NCI-H748 treated with DMSO at 0.1 percent for 48 hours (cell line): ENCODE measurements at regions not wholly inside any gene's neighbourhood (a gene's known extent, or its start where the extent isn't known, plus 50 kb on each side); places are given as distances from the start of the nearest gene placed in this dataset.

Source experiments
- DNase-seq: peaks from one replicate; lab custom pipeline; 2025; lab: John Stamatoyannopoulos, UW

DNA sequence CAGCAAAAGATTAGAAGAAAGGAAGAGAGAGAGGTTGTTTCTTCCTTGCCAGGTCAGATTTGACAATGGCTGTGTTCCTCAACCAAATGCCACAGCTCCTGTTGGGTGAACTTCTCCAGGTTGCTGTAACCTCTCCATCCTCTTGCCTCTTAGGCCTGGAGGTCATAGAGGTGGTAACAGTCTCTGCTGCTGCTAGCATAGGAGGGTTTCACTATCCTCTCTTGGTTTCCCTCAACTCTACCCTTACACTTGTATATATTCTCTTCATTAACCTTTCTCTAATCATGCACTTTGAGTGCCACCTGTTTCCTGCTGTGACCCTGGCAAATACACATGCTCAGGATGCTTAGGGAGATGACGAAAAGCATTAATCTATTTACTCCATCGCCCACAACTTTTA is 67.7 kb upstream of the HIF1A start:
- DNase-seq: no peak

DNA sequence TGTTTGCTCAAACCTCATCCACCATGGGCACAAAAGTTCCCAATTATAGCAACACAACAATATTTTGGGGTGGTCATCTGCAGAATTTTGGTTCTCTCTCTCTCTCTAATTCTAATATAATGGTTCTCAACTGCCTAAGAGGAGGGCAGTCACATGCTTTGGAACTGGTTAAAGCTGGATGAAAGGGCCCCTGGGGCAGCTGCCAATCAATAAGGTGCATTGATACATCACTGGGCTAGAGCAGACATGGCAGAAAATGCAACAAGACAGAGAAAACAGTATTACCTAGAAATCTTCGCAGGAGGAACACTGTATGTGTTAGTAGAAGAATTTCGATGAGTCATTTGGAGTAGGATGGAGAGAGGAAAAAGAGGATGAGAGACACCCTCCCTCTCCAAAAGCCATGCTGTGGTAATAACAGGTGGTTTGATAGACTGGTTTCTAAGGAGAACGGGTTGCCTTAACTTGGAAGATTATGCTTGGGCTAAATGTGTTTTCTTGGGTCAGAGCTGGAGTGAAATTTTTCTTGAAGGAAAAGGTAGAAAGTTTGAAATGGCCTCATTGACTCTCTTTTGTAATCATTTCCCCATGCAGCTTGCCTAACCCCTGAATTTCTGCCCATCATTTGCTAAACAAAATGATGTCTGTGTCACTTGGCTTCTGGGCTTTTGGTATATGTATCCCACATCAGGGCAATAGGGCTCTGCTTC is 67.1 kb upstream of the HIF1A start:
- DNase-seq: no peak

DNA sequence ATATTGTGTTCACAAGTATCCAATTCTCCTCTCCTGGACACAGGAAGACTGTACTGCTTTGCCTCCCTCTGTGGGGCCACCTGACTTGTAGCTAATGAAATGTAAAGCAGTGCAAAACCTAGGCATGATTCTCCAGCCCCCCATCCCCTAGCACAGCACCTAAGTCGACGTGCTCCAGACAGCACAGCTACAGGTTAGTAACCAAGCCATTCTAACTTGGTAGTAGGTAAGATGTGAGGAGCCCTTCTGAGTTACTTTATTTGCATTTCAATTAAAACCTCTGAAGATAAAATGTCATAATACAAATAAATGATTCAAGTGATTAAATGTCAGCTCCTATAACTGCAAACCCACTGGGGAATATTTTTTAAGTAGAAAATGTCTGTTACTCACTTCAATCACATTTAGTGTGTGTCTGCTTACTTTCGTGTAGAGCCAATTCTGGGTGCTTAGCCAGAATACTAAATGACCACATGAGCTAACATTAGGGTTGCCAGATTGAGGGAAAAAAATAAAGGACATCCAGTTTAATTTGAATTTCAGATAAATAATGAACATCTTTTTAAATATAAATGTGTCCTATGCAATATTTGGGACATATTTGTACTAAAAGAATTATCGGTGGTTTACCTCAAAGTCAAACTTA is 64.8 kb upstream of the HIF1A start:
- no peak for DNase-seq

DNA sequence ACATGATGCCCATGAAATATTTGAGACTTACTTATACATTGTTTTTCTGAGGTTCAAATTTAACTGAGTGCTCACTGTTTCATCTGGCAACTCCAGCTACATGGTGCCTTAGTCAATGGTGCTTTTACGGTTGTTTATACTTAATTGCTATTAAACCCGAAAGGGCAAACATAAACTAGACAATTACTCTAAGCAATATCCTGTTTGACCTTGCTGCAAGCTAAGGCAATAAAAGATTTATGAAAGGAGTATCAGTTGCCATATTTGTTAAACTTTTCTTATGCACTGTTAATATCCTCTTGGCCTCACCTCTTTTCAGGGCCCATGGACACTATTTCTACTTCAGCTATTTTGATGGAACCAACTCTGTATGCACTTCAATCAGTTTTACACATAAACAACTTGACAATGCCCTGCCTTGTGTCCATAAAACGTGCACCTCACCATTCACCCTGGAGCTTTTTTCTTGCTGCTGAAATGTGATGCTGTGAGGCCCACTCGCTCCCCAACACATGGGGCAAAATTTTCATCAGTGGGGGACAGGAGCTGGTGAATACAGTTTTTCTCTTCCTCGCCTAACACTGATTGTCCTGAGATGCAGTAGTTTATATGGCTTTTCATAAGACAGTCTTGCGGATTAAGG is 64.1 kb upstream of the HIF1A start:
- peak; percentile 89 for DNase-seq

DNA sequence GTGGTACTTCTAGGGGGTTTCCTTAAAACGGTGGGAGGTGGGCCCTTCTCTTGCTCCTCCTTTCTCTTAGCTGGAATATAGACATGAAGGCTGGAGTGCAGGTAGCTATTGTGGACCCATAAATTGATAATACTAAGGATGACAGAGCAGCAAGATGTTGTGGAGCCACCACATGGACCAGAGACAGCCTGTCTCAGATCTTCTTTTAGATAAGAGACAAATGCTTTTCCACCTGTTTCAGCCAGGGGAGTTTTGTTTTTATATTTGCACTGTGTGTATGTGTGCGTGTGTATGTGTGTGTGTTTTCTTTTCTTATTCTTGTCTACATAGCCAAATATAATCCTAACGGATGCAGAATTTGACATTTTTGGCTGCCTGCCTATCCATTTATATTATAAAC is 62.9 kb upstream of the HIF1A start:
- DNase-seq: no peak

DNA sequence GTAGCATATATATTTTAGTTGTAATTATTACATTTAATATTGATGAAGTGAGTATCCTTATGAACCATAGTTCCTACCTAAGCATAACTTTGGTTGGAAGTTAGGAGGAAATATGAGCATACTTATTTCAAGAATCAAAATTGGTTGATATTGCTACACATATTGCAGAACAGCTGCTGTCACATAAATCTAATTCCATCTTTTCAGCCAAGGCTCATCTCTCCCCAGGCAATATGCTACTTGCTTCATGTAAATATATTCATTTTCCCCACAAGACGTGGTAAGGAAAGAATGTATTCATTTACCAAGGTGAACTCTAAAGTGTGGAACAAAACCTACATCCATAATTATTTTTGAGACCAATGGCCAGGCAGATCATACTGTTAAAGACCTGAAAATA is 62.5 kb upstream of the HIF1A start:
- no peak for DNase-seq

DNA sequence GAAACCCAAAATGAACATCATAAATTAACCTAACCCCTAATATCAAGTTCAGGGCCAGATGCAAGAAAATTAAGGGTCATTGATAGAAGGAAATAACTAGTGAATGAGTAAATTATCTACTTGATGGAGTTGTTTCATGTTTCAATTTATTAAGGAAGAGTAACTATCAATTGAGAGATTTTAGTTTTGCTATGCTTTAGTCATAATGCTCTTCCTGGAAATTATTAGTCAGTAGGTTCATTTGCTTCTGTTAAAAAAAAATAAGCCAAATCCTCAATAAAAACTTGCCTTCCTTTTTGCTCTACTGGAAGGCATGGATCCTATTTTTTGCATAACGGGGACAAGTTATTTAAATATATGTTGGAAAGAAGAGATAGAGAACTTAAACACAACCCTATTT is 59.0 kb upstream of the HIF1A start:
- DNase-seq: no peak

DNA sequence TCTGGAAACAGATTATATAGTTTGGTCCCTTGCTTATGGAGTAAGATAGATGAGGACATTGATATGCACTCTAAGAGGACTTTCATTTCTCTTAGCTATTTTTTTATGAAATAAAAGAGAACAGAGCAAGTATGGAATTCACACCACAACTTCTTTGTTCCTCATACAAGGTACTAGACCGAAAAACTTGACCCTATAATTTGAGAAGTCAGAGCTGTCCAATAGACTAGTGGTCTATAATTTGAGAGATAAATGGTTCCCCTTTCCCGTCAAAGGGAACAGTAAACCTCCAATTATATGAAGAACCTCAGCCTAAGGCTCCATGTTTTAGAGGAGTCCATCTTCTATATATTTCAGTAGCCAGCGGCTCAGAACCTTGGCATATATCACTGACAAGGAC is 58.5 kb upstream of the HIF1A start:
- DNase-seq: no peak

DNA sequence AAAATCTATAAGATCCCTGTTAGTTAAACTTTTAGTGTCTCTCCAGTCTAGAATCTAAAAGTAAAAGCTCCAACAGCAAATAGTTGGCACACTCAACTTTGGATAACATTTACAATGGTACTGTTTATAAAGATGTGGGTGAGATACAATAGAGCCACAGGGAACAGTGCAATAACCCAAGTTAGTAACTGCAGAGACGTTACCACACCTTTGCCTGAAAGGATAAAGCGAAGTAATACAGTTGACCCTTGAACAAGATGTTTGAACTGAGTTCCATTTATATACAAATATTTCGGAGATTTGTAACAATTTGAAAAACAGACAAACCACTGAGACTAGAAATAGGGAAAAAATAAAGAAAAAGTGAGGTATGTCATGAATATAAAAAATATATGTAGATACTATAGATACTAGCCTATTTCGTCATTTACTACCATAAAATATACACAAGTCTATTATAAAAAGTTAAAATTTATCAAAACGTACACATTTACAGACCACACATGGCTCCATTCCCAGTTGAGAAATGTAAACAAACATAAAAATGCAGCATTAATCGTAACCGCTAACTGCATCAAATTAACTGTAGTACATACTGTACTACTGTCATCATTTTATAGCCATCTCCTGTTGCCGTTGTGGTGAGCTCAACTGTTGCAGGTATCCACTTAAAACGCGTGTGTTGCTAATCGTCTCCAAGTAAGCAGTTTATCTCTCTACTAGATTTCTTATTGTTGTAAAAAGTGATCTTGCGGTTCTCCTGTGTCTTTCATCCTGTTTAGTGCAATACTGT is 56.5 kb upstream of the HIF1A start:
- no peak for DNase-seq

DNA sequence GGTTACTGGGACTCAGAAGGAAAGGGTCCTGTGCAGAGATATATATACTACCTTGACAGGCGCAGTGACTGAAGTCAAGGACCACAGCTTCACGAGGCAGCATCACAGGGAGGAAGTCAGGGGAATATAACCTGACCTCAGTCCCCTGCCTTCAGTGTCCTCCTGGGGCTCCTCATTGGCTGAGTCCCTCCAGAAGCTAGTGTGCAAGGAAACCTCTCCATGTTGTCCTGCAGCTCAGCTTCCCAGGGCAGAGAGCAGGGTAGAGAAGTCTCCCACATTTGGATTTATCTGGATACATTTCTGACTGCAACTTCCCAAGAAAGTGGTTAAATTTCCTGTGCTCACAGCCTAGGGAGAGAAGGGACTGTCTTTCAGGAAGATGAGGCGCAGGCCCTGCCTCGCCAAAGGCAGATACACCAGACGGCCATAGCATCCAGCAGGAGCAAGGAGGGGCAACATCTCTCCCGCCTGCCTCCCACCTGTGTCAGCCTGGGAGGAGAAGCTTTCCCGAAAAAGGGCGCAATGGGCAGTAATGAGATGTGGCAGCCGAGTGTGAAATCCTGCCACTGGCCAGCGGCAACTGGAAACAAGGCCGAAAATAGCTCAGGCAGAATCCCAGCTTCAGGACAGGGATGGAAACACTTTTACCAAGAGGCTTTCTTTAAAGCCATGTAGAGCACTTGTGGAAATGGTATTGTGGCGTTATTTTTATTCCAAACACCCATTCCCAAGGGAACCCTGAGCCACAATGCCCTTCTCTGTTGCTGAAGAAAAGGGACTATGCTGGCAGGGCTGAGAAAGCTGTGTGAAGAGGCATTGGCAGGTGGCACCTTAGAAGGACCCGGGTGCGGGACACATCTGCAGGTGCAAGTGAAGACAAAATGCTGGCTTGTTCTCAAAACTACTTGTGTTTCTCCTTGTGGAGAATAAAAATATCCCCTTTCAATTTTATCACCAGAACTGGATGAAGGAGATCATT is 54.9 kb upstream of the HIF1A start:
- DNase-seq: no peak

DNA sequence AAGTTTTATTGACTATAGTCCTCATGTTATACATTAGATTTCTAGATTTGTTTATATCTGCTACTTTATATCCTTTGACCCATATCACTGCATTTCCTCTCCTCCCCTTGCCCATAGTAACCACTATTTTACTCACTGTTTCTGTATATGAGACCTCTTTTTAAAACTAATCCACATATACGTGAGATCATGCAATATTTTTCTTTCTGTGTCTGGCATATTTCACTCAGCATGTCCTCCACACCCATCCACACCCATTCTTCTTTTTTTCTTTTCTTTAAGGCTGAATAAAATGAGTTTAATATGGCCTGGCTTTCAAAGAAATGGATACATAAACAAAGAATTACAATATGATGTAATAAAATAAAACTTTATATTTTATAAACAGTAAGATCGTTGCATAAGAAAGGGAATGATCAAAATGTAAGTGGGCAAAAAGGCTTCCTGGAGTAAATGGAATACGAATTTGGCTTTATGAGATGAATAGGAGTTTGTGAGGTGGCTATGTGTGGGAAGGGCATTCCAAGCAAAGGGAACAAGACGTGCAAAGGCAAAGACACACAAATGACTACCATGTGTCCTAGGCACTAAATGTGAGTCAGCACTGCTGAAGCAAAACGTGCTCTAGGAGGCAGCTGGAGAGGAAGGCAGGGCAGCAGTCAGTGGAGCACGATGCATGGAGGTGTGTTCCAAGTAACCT is 53.2 kb upstream of the HIF1A start:
- DNase-seq: no peak

DNA sequence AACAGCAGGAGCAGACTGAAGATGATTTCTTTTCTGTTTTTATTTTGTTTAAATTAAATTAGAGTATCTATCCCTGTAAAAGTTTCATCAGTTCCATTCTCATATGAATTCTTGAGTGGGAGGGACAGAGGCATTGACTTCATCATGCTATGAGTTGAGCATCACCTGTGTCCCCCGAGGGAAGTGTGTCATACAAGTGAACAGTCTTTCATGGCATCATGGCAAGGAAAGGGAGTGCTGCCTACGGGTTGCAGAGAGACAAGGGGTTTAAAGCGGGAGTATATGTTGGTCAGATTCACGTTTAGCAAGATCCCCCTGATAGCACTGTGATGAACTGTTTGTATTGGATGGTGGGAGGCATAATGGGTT is 52.7 kb upstream of the HIF1A start:
- no peak for DNase-seq

DNA sequence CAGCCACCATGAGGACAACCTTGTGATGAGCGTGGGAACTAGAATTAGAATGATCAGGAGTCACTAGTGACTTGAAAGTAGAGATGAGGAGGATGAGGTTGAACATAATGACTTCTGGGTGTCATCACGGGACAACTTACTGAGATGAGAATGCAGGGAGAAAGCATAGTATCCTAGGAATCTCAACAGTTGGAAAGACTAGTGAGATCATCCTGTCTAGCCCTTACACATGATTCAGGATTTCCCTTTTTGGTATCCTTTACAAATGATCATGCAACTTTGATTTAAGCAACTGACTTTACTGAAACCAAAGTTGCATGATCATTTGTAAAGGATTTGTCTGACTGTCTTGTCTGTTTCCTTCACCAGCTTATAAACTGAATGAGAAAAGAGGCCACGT is 51.8 kb upstream of the HIF1A start:
- DNase-seq: no peak

DNA sequence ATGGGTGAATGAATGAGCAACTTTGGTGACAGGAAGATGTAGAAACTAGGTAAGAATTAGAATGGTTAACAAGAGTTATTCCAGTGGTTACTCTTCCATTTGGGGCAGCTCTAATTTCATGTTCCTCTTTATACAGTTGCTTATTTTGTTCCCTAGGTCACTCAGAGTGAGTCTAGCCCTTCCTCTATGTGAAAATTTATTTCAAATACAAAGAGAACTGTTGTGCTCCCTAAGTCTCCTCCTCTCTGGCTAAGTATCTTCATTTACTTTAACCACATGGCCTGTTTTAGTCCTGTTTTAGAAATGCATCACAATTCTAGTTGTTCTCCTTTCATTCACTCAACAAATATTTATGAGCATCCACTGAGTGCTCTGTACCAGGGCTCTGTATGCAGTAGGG is 51.1 kb upstream of the HIF1A start:
- no peak for DNase-seq

DNA sequence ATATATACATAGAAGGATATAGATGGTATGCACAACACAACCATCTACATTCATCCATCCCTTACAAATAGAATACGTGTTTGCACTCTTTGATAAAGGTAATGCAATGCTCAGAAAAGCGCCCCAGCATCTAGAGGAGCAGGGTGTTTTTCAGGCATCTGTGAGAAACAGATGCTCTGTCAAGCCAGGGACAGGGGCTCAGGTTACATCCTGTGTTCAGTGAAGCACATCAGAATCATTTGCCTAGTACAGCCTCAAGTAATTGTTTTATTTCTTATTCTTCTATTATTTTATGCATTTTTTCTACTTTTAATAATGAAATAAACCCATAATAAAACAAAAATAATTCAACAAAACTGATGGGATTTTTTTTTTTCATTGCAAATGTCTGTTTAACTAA is 50.5 kb upstream of the HIF1A start:
- DNase-seq: peak; percentile 46

DNA sequence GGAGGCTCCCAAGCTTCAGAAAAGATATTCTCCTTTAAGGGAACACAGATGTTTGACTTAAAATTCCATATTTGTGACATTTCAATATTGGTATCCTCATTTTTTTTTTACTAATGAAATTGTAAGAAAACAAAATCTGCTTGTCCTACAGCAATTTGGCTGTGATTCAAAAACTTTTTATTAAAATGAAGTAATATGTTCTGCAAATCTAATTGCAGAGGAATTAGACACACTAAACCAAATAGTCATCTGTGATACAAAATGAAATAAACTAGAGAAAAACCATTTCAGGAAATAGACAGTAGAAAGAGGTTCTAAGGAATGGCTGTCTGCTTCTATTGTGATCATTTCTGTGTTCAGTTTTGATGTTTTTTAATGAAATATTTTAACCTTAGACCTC is 50.1 kb upstream of the HIF1A start:
- DNase-seq: no peak
